Activated B cell treated with CpG ODN at 0.5 μM for 24 hours (primary cell): ENCODE measurements at regions not wholly inside any gene's neighbourhood (a gene's known extent, or its start where the extent isn't known, plus 50 kb on each side); places are given as distances from the start of the nearest gene placed in this dataset.

Source experiments
- ATAC-seq: fragments of 200-7000 bp; cut with Tn5 transposase; one replicate; pipeline ENCODE4 v1.10.0; 2021; ENCODE audit warnings: low read depth, mild to moderate bottlenecking, moderate library complexity
- CTCF ChIA-PET: fragments of 350-600 bp; sonication (Branson Sonifier 250); formaldehyde crosslinking; loops from one replicate; lab custom pipeline; 2021; ENCODE audit warnings: antibody characterized with exemption; lab: Charles Lee
- POLR2A ChIA-PET: fragments of 350-600 bp; sonication (Branson Sonifier 250); formaldehyde crosslinking; loops from one replicate; lab custom pipeline; 2021; ENCODE audit warnings: antibody characterized with exemption; lab: Charles Lee
- DNase-seq: peaks from one replicate; pipeline ENCODE4 v3.0.0; 2022
- H3K27ac Mint-ChIP-seq: one replicate; pipeline ENCODE4 v1.8.0; 2020; ENCODE audit warnings: mixed read lengths
- H3K27me3 Mint-ChIP-seq: one replicate; pipeline ENCODE4 v1.8.0; 2021; ENCODE audit warnings: mixed read lengths
- H3K36me3 Mint-ChIP-seq: one replicate; pipeline ENCODE4 v1.8.0; 2021; ENCODE audit warnings: low read depth, mixed read lengths
- H3K4me1 Mint-ChIP-seq: one replicate; pipeline ENCODE4 v1.8.0; 2021; ENCODE audit warnings: mixed read lengths
- H3K4me3 Mint-ChIP-seq: one replicate; pipeline ENCODE4 v1.8.0; 2020; ENCODE audit warnings: mild to moderate bottlenecking, mixed read lengths
- H3K9me3 Mint-ChIP-seq: one replicate; pipeline ENCODE4 v1.8.0; 2020; ENCODE audit warnings: mixed read lengths
- intact Hi-C: fragments of 100-400 bp; cut with micrococcal nuclease; formaldehyde crosslinking; loops from one replicate; pipeline ENCODE4 v1.15.1; 2024
- TF ChIP-seq, protein P1 (sequence below): fragments of 200-600 bp; IDR thresholded peaks from one replicate; pipeline ENCODE4 v1.8.0; 2022; ENCODE audit warnings: antibody characterized with exemption, mild to moderate bottlenecking

- CTCF ChIA-PET = no interaction called here
- no peak for ATAC-seq
- TF ChIP-seq, protein P1, sequence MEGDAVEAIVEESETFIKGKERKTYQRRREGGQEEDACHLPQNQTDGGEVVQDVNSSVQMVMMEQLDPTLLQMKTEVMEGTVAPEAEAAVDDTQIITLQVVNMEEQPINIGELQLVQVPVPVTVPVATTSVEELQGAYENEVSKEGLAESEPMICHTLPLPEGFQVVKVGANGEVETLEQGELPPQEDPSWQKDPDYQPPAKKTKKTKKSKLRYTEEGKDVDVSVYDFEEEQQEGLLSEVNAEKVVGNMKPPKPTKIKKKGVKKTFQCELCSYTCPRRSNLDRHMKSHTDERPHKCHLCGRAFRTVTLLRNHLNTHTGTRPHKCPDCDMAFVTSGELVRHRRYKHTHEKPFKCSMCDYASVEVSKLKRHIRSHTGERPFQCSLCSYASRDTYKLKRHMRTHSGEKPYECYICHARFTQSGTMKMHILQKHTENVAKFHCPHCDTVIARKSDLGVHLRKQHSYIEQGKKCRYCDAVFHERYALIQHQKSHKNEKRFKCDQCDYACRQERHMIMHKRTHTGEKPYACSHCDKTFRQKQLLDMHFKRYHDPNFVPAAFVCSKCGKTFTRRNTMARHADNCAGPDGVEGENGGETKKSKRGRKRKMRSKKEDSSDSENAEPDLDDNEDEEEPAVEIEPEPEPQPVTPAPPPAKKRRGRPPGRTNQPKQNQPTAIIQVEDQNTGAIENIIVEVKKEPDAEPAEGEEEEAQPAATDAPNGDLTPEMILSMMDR = no peak
- intact Hi-C loops = no loop called here
- Mint-ChIP-seq H3K27me3 (peaks cover 13% of the 10 kb centered on the region), H3K4me3 (no peak overlapping the region), H3K4me1 (no peaks in the 10 kb centered on the region), H3K36me3 (no peaks in the 10 kb centered on the region), H3K27ac (no peak overlapping the region), H3K9me3 (peaks cover 3% of the 10 kb centered on the region)
- DNase-seq = no peak
- POLR2A ChIA-PET = no interaction called here
These were observed 65.3 kb upstream of the OTOS start for GRCh38 chr2:240205772-240206171.

GRCh38 chr2:240206630-240207029 is 66.2 kb upstream of the OTOS start:
- Mint-ChIP-seq H3K9me3 (peaks cover 3% of the 10 kb centered on the region), H3K4me3 (no peak overlapping the region), H3K36me3 (no peaks in the 10 kb centered on the region), H3K4me1 (no peaks in the 10 kb centered on the region), H3K27ac (no peak overlapping the region), H3K27me3 (peaks cover 11% of the 10 kb centered on the region)
- DNase-seq (no peak), ATAC-seq (no peak)
- ChIA-PET POLR2A (no interaction called here), CTCF (no interaction called here)
- TF ChIP-seq, protein P1 = no peak
- intact Hi-C loops = no loop called here

DNA sequence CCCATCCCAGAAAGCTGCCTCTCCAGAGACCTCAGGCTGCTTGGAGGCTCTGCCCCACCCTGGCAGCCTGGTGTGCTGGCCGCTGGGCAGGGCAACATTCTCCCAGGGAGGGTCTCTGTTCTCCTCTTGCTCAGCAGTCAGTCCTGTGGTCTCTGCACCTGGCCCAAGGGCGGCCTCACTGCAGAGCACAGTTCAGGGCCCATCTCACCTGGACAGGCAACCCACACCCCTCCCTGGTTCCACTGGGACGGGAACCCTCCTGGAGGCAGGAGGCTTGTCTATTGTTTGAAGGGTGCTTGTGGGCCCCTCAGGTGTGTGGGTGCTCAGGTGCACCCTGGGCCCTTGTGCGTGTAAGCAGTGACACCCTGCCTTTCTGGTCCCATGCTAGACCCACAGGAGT is 67.2 kb upstream of the OTOS start:
- TF ChIP-seq, protein P1 = no peak
- Mint-ChIP-seq H3K4me1 (no peaks in the 10 kb centered on the region), H3K36me3 (no peaks in the 10 kb centered on the region), H3K27me3 (peaks cover 11% of the 10 kb centered on the region), H3K4me3 (no peak overlapping the region), H3K27ac (no peak overlapping the region), H3K9me3 (peaks cover 3% of the 10 kb centered on the region)
- CTCF ChIA-PET = no interaction called here
- intact Hi-C loops = no loop called here
- POLR2A ChIA-PET = no interaction called here
- DNase-seq (no peak), ATAC-seq (no peak)

GRCh38 chr2:240208096-240208495 is 67.6 kb upstream of the OTOS start:
- Mint-ChIP-seq H3K27ac (no peak overlapping the region), H3K9me3 (peaks cover 3% of the 10 kb centered on the region), H3K36me3 (no peaks in the 10 kb centered on the region), H3K27me3 (peaks cover 8% of the 10 kb centered on the region), H3K4me1 (no peaks in the 10 kb centered on the region), H3K4me3 (no peak overlapping the region)
- no peak for DNase-seq
- no peak for ATAC-seq
- POLR2A ChIA-PET = no interaction called here
- CTCF ChIA-PET = no interaction called here
- TF ChIP-seq, protein P1 = no peak
- intact Hi-C loops = no loop called here

DNA sequence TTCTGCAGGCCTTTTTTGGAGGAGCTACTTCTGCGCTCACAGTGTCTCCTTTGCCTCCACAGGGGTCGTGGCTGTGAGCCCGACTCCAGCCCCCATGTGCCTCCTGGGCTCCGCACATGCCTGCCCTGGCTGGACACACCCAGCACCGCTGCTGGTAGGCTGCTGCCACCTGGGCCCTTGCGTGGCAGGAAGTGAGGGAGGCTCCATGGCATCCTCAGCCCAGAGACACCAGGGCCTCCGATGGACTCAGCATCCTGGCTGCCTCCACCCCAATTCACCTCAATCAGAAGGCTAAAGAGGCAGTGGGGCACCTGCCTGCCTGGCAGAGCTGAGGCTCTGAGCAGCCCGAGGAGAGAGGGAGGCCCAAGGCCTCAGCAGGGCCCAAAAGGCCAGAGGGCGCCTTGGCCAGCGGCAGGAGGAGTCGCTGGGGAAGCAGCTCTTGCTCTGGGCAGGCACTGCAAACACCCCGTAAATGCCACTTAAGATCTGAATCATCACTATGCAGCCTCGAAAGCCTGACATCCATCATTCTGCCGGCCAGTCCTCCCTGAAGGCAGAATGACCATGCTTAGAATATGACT is 68.3 kb upstream of the OTOS start:
- intact Hi-C loops = no loop called here
- Mint-ChIP-seq H3K9me3 (peaks cover 3% of the 10 kb centered on the region), H3K36me3 (no peaks in the 10 kb centered on the region), H3K27me3 (peaks cover 6% of the 10 kb centered on the region), H3K4me1 (no peaks in the 10 kb centered on the region), H3K27ac (no peak overlapping the region), H3K4me3 (no peak overlapping the region)
- TF ChIP-seq, protein P1 = no peak
- ATAC-seq (no peak), DNase-seq (no peak)
- POLR2A ChIA-PET = no interaction called here
- CTCF ChIA-PET = no interaction called here
